BE2C (cell line): ENCODE measurements at regions not wholly inside any gene's neighbourhood (a gene's known extent, or its start where the extent isn't known, plus 50 kb on each side); places are given as distances from the start of the nearest gene placed in this dataset.
A peak's percentile ranks its signal among the peaks of the same experiment; 100 is the strongest.

Experiments
- DNase-seq: peaks from one replicate; pipeline ENCODE4 v3.0.0-alpha.2; 2020
- H3K27me3 ChIP-seq: fragments of 250-450 bp; sonication (Bioruptor Pico); 2 replicates; pipeline ENCODE4 v1.5.1; 2020; ENCODE audit warnings: mild to moderate bottlenecking
- H3K36me3 ChIP-seq: fragments of 250-450 bp; sonication (Bioruptor Pico); 2 replicates; pipeline ENCODE4 v1.5.1; 2020; ENCODE audit warnings: mild to moderate bottlenecking
- H3K4me1 ChIP-seq: fragments of 250-450 bp; sonication (Bioruptor Pico); 2 replicates; pipeline ENCODE4 v1.5.1; 2020
- H3K4me3 ChIP-seq: 2 replicates; pipeline ENCODE4 v1.5.1; 2011; ENCODE audit warnings: low read depth, low read length
- H3K9me3 ChIP-seq: fragments of 250-450 bp; sonication (Bioruptor Pico); 2 replicates; pipeline ENCODE4 v1.5.1; 2020
- TF ChIP-seq, protein P1 (sequence below): IDR thresholded peaks from 2 replicates; pipeline ENCODE4 v1.5.1; 2012; ENCODE audit warnings: mild to moderate bottlenecking, low read depth, low read length

DNA sequence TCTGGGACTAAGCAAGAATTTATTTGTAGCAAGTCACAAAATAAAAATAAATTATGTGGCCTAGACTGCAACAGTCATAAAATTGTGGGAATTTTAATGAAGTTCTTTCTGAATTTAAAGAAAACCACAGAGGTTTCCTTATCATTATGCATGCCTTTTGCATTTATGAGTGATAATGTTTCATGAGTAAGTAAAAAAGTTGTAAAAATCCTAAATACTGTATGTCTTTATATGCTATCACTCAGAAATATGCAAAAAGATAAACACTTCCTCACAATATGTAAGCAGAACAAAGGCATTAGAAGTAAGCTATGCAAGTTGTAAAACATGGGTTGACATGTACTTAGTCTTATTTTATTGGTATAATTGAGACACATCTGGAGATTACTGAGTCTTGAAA lies 239.4 kb upstream of the PDE3A start:
- H3K9me3 ChIP-seq: no peaks in the 10 kb centered on the region
- no peaks in the 10 kb centered on the region for H3K36me3 ChIP-seq
- no peaks in the 10 kb centered on the region for H3K27me3 ChIP-seq
- DNase-seq: no peak
- no peaks in the 10 kb centered on the region for H3K4me1 ChIP-seq
- TF ChIP-seq, protein P1, sequence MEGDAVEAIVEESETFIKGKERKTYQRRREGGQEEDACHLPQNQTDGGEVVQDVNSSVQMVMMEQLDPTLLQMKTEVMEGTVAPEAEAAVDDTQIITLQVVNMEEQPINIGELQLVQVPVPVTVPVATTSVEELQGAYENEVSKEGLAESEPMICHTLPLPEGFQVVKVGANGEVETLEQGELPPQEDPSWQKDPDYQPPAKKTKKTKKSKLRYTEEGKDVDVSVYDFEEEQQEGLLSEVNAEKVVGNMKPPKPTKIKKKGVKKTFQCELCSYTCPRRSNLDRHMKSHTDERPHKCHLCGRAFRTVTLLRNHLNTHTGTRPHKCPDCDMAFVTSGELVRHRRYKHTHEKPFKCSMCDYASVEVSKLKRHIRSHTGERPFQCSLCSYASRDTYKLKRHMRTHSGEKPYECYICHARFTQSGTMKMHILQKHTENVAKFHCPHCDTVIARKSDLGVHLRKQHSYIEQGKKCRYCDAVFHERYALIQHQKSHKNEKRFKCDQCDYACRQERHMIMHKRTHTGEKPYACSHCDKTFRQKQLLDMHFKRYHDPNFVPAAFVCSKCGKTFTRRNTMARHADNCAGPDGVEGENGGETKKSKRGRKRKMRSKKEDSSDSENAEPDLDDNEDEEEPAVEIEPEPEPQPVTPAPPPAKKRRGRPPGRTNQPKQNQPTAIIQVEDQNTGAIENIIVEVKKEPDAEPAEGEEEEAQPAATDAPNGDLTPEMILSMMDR: no peak
- no peak overlapping the region for H3K4me3 ChIP-seq

DNA sequence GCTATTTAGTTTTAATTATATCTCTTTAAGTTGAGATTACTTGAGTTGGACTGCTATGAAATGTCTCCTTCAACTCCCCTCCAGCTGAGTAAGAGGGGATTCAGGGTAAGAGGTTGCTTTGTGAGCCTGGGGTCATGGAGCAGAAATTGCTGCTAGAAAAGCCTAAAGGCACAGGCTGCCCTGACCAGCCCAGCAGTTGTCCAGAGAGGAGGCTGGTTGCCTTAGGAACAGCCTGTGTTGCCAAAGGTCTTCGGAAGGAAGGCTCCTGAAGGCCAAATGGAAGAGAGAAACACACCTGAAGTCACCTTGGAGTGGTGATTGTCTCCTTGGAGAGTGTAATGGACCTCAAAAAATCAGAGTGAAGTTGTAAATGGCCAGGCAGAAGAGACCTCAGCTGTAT lies 235.5 kb upstream of the PDE3A start:
- H3K27me3 ChIP-seq: no peaks in the 10 kb centered on the region
- TF ChIP-seq, protein P1: no peak
- H3K4me1 ChIP-seq: no peaks in the 10 kb centered on the region
- no peak for DNase-seq
- no peak overlapping the region for H3K4me3 ChIP-seq
- no peaks in the 10 kb centered on the region for H3K9me3 ChIP-seq
- no peaks in the 10 kb centered on the region for H3K36me3 ChIP-seq

DNA sequence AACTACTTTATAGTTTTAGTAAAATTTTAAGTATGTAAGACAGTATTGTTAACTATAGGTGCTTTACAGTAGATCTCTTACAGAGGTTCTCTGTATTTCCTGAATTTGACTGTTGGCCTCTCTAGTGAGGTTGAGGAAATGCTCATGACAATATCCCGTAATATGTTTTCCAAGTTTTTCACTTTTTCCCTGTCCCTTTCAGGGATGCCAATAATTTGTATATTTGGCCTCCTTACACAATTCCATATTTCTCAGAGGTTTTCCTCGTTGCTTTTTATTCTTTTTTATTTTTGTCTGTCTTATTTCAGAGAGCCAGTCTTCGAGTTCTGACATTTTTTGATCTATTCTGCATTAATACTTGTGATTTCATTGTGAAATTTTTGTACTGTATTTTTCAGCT lies 233.7 kb upstream of the PDE3A start:
- no peak for DNase-seq
- Histone ChIP-seq H3K9me3 (no peaks in the 10 kb centered on the region), H3K36me3 (no peaks in the 10 kb centered on the region), H3K27me3 (no peaks in the 10 kb centered on the region), H3K4me3 (no peak overlapping the region), H3K4me1 (no peaks in the 10 kb centered on the region)
- TF ChIP-seq, protein P1: no peak

DNA sequence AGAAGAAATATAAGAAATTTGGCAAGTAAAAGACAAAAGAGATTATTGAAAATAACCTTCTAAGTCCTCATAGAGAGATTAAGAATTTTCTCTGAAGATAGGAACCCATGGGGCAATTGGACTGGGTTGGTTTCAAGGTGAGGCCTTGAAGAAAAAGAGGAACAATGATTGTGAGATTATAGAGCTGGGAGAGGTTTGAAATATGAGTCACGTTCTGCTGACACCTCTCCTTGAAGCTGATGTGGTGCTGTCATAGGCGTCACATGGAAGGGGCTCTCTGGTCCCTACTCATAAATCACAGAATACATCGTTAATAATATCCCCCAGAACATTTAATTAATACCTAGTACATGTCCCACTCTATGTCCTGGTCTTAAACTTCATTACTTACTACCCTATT lies 227.6 kb upstream of the PDE3A start:
- Histone ChIP-seq H3K9me3 (no peaks in the 10 kb centered on the region), H3K4me1 (peaks cover 11% of the 10 kb centered on the region), H3K27me3 (no peaks in the 10 kb centered on the region), H3K36me3 (no peaks in the 10 kb centered on the region), H3K4me3 (no peak overlapping the region)
- DNase-seq: no peak
- TF ChIP-seq, protein P1: no peak

DNA sequence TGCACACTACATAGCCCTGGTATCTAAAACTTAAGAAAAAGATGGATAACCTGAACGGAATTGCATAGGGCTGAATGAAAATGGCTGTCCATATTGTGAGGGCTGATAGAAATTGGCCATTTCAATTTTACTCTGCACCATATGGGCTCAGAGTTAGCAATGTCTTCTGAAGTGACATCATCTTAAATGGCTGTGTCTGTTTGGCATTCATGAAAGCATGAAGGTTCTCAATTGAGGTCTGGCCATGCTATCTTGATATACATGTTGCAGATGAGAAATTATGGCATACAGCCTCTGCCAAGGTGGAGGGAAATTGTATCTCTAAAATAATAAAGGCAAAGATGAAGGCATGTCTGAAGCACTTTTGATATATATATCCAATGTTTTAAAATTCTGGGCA lies 226.0 kb upstream of the PDE3A start:
- Histone ChIP-seq H3K36me3 (no peaks in the 10 kb centered on the region), H3K4me1 (peaks cover 16% of the 10 kb centered on the region), H3K27me3 (no peaks in the 10 kb centered on the region), H3K9me3 (no peaks in the 10 kb centered on the region), H3K4me3 (no peak overlapping the region)
- DNase-seq: peak; percentile 27
- TF ChIP-seq, protein P1: no peak

DNA sequence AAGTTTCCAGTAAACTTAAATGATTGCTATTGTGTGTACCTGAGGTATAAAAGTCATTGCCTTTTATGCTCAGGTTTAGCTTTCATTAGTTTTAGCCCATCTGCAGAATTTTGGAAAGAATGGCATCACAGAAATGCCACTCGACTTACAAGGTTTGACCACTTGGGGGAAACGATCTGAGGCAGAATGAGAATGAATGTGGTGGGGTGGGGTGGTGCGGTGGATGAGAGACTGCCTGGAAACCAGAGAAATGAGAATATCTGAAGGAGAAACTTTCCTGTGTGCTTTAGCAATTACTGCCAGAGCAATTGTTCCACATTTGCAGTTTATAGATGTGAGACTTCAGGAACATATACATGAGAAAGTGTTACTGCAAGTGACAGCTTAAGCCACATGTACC lies 225.4 kb upstream of the PDE3A start:
- no peak for DNase-seq
- H3K9me3 ChIP-seq: no peaks in the 10 kb centered on the region
- no peaks in the 10 kb centered on the region for H3K27me3 ChIP-seq
- H3K36me3 ChIP-seq: no peaks in the 10 kb centered on the region
- no peak overlapping the region for H3K4me3 ChIP-seq
- TF ChIP-seq, protein P1: peak; percentile 53
- H3K4me1 ChIP-seq: peaks cover 16% of the 10 kb centered on the region
